OCI-LY1 (cell line): ENCODE measurements at regions not wholly inside any gene's neighbourhood (a gene's known extent, or its start where the extent isn't known, plus 50 kb on each side); places are given as distances from the start of the nearest gene placed in this dataset.

Source experiments
- EZH2 ChIP-seq: fragments of 200-600 bp; sonication (generic), shearing (Covaris generic); IDR thresholded peaks from 2 replicates; pipeline ENCODE4 v1.8.0; 2017; ENCODE audit warnings: borderline replicate concordance, mixed run types, mild to moderate bottlenecking, antibody characterized with exemption, low read length, moderate library complexity, mixed read lengths
- TF ChIP-seq, protein P1 (sequence below): fragments of 200-600 bp; sonication (generic), shearing (Covaris generic); IDR thresholded peaks from 2 replicates; pipeline ENCODE4 v1.5.1; 2017; ENCODE audit warnings: mild to moderate bottlenecking, antibody characterized with exemption, low read length, moderate library complexity, mixed read lengths

- TF ChIP-seq, protein P1, sequence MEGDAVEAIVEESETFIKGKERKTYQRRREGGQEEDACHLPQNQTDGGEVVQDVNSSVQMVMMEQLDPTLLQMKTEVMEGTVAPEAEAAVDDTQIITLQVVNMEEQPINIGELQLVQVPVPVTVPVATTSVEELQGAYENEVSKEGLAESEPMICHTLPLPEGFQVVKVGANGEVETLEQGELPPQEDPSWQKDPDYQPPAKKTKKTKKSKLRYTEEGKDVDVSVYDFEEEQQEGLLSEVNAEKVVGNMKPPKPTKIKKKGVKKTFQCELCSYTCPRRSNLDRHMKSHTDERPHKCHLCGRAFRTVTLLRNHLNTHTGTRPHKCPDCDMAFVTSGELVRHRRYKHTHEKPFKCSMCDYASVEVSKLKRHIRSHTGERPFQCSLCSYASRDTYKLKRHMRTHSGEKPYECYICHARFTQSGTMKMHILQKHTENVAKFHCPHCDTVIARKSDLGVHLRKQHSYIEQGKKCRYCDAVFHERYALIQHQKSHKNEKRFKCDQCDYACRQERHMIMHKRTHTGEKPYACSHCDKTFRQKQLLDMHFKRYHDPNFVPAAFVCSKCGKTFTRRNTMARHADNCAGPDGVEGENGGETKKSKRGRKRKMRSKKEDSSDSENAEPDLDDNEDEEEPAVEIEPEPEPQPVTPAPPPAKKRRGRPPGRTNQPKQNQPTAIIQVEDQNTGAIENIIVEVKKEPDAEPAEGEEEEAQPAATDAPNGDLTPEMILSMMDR: no peak
- TF ChIP-seq EZH2: no peak
Observed at GRCh38 chr16:58933186-58933585, 199.1 kb upstream of the GOT2 start.
